ENCODE measurements at regions not wholly inside any gene's neighbourhood (a gene's known extent, or its start where the extent isn't known, plus 50 kb on each side); places are given as distances from the start of the nearest gene placed in this dataset.
"Not testable (repeated sequence)": the region's sequence is repeated elsewhere in the genome, so short reads cannot be mapped to it uniquely, and the experiment has no call there.

GRCh38 chr4:138655985-138656384 lies 359.6 kb upstream of the NOCT start:
- DNase-seq (ENCODE audit: low spot score), result no peak
- intact Hi-C loops (cut with DNase I), result no loop called here

DNA sequence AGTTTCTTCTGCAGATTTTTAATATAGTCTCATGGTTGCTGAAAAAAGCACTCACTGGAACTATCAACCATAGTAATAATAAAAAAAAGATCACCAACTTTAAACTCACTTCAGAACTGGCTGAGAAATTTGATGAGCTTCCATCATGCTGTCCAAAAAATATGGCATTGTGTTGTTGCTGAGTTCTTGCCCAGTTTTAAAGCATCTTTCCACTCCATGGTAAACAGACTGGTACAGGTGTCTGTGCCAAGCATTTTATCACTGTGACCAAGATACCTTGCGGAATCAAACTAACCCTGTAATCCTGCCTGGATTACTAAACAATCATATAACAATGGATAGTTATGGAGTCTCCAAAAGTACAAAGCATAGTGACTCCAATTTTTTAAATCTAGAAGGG lies 360.3 kb upstream of the NOCT start:
- intact Hi-C loops (cut with DNase I), result no loop called here
- DNase-seq (ENCODE audit: low spot score), result no peak

DNA sequence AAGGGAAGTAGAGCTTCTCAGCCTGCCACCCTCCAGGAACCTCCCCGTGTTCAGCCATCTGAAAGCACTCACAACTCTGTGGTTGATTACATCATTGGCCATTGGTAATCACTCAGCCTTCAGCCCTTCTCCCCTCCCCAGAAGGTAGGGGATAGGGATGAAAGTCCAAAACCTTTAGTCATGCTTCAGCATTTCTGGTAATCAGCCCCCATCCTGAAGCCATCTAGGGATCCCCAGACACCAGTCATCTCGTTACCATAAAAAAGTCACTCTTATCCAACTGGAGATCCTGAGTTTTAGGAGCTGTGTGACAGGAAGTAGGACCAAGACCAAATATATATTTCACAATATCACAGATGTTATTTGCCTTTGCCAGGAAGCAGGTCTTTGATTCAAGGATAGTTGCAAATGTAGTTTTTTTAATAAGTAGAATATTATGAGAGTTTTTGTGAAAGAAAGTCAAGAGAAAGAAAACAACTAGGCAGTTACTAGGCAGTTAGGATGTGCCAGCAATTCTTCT lies 364.6 kb upstream of the NOCT start:
- intact Hi-C loops (cut with DNase I), result no loop called here
- DNase-seq (ENCODE audit: low spot score), result no peak

DNA sequence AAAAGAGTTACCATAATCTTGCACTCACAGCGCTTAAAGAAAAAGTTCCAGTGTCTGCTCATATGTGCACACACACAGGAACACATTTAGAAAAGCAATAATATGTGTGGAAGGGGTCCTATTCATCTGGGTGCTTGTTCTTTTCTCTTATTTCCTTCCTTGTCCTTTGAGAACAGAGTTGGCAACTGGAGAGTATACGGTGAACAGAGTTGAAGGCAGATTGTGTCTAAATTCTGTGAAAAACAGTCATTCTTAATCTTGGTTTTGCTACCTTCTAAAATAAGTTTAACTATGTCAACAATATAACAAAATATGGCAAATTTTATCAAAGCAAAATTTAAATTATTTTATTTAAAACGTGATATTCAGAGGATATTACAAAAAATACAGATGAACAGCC lies 365.1 kb upstream of the NOCT start:
- intact Hi-C loops (cut with DNase I), result no loop called here
- no peak for DNase-seq (ENCODE audit: low spot score)

- no peak for DNase-seq (ENCODE audit: low spot score)
- intact Hi-C loops (cut with DNase I), result no loop called here
These were observed 368.1 kb upstream of the NOCT start for GRCh38 chr4:138647433-138647832.

DNA sequence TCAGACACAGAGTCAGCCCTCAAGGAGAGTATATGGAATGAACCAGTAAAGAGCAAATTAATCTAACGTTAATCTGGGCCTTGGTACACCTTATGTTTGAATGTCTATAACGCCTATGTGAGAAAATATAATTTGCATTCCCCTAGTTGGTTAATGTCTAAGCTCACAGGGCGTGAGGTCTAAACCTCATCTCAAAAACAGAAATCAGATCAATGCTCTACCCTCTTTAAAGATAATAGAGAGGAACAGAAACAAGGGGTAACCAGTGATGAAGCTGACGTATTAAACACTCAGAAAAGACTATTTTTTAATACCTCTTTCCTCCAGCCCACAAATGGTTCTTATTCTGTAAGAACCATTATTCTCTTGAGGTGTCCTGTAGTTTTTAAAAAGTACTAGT lies 369.2 kb upstream of the NOCT start:
- intact Hi-C loops (cut with DNase I), result no loop called here
- DNase-seq (ENCODE audit: low spot score), result no peak

- intact Hi-C loops (cut with DNase I), result no loop called here
- DNase-seq (ENCODE audit: low spot score), result no peak
These were observed 370.3 kb upstream of the NOCT start for GRCh38 chr4:138645289-138645688.

- no peak for DNase-seq (ENCODE audit: low spot score)
- intact Hi-C loops (cut with DNase I), result no loop called here
These were observed 371.3 kb upstream of the NOCT start for GRCh38 chr4:138644322-138644721.

GRCh38 chr4:138643827-138644226 lies 371.8 kb upstream of the NOCT start:
- DNase-seq (ENCODE audit: low spot score), result no peak
- intact Hi-C loops (cut with DNase I), result no loop called here

- intact Hi-C loops (cut with DNase I), result no loop called here
These were observed 376.4 kb upstream of the NOCT start for GRCh38 chr4:138639018-138639741.

DNA sequence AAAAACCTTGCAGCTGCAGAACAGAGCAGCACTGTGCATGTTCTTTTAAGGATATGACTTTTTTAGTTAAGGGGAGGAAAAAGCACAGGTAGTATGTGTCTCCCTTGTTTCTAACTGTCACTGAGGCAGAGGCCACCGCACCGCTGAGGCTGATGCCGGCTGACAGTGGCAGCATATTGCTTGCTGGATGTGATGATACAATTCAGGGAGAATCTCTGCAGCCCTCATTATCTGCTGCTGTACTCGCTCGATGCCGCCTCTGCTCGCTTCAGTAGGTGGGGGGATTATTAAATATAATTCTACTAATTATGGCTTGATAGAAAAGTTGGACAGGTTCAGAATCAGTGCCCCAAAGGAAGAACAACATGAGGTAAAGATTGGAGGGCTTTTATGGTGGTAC lies 378.8 kb upstream of the NOCT start:
- intact Hi-C loops (cut with DNase I), result no loop called here
- DNase-seq (ENCODE audit: low spot score), result no peak

More at GRCh38 chr4:138639018-138639741, 376.4 kb upstream of the NOCT start:
- no peak for DNase-seq (ENCODE audit: low spot score)

GRCh38 chr4:138634915-138635314 lies 380.7 kb upstream of the NOCT start:
- intact Hi-C loops (cut with DNase I), result no loop called here

GRCh38 chr4:138633580-138633904 lies 382.0 kb upstream of the NOCT start:
- intact Hi-C loops (cut with DNase I), result no loop called here
- no peak for DNase-seq (ENCODE audit: low spot score)

More at GRCh38 chr4:138634915-138635314, 380.7 kb upstream of the NOCT start:
- DNase-seq (ENCODE audit: low spot score), result no peak

- intact Hi-C loops (cut with DNase I), result no loop called here
- no peak for DNase-seq (ENCODE audit: low spot score)
These were observed 382.6 kb upstream of the NOCT start for GRCh38 chr4:138632856-138633579.

DNA sequence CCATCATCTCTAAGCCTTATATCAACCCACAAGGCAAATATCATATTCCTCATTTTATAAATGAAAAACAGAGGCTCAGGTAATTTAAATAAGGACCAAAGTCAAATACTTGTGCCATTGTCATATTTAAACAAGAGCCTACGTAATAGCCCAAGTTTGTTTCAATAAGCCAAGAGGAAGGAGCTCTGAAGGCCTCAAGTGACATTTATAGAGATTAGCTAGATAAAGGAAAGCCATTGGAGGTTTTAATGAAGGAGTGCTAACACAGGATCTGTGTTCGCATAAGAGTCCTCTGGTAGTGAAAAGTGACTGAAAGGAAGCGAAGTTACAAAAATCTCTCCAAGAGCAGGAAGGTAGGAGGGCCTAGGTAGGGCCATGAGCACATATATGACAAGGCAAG lies 384.9 kb upstream of the NOCT start:
- DNase-seq (ENCODE audit: low spot score), result no peak
- intact Hi-C loops (cut with DNase I), result no loop called here

- intact Hi-C loops (cut with DNase I), result no loop called here
These were observed 385.9 kb upstream of the NOCT start for GRCh38 chr4:138629669-138630068.

GRCh38 chr4:138627096-138627495 lies 384.9 kb upstream of the SLC7A11 start:
- DNase-seq (ENCODE audit: low spot score), result no peak
- intact Hi-C loops (cut with DNase I), result no loop called here

More at GRCh38 chr4:138629669-138630068, 385.9 kb upstream of the NOCT start:
- DNase-seq (ENCODE audit: low spot score), result no peak

- DNase-seq (ENCODE audit: low spot score); intact Hi-C loops (cut with DNase I): not testable (repeated sequence)
These were observed 380.2 kb upstream of the SLC7A11 start for GRCh38 chr4:138622362-138622761.

DNA sequence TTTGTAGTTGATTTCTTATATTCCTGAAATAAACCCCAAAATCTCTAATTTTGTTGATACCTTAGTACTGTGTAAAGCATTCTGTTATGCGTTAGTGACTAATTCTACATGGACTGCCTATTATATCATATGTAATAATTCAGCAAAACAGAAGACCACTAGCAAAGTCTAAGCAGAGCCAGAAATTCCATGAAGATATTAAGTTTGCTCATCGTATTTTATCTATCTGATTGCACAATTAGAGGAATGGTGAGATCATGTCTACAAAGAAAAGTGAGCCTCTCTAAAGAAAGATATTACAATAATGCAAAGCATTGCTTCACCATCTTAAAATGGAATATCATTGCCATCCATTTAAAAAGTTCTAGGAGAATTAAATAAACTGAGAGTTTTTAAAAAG lies 374.6 kb upstream of the SLC7A11 start:
- DNase-seq (ENCODE audit: low spot score), result no peak
- intact Hi-C loops (cut with DNase I), result no loop called here

DNA sequence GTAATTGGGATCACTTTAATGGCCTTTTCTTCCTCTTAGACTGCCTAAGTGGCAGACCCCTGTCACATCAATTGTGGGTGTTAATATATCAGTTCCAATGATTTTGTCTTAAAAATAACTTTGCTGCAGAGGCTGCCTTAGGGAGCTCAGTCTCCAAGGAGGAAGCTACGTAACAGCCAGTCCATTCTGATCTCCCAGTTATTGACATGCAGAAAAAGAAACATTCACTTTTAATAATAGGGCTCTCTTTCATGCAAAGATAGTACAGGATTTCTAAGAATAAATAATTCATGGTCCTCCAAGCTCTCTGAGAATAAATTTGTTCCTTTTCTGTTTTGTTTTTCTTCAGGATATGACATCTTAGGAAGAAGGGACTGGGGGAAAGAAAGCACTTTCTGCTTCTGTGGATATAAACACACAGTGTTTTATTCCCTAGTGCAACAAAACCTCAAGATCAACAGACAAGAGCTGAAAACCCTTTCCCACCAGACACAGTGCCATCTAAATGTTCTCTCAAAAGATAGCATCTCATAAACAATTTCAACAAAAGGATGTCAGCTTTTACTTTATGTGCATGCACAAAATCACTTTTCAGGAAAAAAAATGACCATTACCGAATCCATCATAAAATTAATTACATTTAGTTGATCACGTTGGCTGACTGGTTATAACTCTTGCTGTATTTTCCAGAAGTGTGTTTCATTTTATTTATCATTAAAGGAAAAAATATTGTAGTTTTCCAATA lies 372.4 kb upstream of the SLC7A11 start:
- intact Hi-C loops (cut with DNase I), result no loop called here
- no peak for DNase-seq (ENCODE audit: low spot score)

DNA sequence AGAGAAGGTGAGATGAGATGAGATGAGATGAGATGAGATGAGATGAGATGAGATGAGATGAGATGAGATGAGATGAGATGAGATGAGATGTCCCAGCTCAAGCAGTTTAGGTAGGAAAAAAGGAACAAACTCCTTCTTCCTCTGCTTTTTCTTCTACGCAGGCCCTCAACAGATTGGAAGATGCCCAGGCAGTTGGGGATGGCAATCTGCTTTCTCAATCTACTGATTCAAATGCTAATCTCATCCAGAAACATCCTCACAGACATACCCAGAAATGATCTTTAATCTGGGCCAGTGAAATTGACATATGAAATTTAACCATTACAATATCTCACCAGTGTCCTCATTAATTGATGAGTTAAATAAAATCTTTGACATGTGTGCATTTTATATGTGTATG lies 370.3 kb upstream of the SLC7A11 start:
- no peak for DNase-seq (ENCODE audit: low spot score)
- intact Hi-C loops (cut with DNase I), result no loop called here
